GDM1 (cell line): ENCODE measurements at regions not wholly inside any gene's neighbourhood (a gene's known extent, or its start where the extent isn't known, plus 50 kb on each side); places are given as distances from the start of the nearest gene placed in this dataset.
"Not testable (repeated sequence)": the region's sequence is repeated elsewhere in the genome, so short reads cannot be mapped to it uniquely, and the experiment has no call there.

Source experiments
- DNase-seq: peaks from one replicate; lab custom pipeline; 2025; lab: John Stamatoyannopoulos, UW

DNA sequence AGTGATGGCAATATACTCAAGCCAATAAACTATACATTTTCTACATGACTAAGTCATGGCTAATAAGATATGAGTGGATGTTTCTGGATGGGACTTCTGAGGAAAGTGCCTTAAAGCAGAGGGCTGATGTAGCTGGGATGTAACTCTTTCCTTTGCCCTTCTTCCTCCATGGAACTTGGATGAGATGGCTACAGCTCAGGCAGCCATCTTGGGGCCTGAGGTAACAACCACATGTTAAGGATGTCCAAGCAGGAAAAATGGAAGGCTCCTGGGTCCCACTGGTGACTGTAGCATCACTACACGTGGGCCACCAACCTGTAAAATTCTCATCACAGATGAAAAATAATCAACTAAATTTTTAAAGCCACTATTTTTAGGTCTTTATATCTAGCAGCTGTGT lies 54.4 kb upstream of the GRIP1 start:
- no peak for DNase-seq

DNA sequence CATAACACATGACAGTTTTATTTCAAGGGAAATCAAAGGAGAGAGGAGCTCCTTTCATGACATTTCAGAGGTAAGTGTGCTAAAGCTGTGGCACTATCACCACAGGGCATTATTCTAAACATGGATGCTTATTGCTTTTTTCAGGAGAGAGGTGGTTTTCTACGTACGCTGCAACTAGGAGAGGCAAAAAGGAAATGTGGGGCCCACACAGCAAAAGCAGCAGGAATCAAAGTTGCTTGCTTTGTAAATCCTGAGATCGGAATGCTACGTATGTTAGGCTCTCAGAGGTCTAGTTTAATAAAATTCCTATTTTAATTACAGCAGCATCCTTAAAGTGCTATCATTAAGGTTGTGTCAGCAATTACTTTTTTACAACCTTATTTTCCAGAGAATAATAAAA lies 55.0 kb upstream of the GRIP1 start:
- DNase-seq: no peak

DNA sequence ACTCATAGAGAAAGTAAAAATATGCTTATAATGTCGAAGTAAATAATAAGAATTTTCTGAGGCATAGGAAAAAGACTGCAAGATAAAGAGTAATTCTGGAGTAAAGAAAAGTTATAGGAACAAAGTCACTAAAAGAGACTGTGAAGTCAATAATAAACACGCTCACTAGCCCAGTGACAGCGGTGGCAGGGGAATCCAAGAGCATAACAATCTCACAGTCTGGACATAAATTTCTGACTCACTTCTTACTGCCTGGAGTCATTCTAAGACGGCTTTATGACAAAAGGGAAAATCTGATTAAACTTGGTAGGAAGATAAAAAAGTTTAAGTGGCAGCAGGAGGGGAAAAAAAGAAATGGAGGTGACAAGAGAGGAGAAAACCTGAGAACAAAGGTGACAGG lies 56.4 kb upstream of the GRIP1 start:
- DNase-seq: no peak

DNA sequence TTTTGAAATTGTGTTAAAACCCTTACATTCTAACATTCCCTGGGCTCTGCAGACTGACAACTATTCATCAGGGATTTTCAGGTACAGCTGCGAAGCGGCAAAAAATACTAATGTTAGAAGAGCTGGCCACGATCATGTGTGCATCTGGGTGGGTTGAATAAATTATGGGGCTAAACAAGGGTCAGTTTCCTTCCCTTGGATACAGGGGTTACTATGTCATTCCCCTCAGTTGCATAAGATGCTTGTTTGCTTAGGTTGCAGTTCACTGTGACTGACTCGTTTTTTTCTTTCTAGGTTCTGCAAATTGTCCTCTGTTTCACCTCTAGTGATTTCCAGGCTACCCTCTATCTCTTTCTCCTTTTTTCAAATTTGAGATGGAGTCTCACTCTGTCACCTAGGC lies 58.1 kb upstream of the GRIP1 start:
- no peak for DNase-seq

DNA sequence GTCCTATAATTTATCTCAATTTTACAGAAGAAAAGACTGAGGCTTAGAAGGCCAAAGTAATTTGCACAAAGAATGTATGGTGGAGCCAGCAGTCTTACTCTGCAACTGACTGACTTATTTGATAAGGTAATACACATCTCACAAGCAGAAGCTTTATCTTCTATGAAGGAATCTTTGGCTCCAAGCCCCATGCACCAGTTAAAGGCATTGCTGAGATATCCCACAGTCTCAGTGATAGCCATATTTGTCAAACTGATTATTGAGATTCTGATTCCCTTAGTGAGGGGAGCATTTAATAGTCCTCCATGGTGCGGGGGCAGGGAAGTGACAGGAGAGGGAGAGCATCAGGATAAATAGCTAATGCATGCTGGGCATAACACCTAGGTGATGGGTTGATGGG lies 60.4 kb upstream of the GRIP1 start:
- no peak for DNase-seq

DNA sequence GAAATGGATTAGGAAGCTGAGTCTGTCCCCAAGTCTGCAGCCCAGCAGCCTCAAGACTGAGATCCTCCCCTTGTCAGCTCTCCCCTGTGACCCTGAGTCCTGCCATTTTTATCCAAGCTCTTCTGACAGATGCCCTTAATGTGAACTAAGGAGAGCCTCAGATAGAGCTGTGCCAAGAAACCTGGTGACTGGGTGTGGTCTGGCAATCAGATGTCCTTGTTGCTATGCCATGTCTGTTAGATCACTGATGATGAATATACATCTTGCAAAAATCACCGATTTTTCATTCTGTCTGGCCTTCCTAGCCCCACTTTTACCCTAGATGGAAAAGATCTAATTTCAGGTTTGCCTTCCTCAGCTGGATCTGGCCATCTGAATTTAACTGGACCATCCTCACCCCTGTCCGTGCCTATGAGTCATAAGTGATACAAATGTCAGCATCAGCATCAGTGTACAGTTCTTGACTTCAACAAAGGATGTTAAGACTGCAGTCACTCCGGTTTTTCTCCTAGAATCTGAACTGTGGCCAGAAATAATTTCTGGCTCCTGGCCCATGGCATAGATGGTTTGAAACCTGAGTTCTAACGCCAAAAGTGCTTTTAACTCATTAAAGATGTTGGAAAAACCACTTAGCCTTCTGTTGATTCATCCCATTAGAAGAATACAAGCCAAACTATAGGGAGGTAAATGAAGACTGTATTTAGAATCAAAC lies 61.2 kb upstream of the GRIP1 start:
- no peak for DNase-seq

DNA sequence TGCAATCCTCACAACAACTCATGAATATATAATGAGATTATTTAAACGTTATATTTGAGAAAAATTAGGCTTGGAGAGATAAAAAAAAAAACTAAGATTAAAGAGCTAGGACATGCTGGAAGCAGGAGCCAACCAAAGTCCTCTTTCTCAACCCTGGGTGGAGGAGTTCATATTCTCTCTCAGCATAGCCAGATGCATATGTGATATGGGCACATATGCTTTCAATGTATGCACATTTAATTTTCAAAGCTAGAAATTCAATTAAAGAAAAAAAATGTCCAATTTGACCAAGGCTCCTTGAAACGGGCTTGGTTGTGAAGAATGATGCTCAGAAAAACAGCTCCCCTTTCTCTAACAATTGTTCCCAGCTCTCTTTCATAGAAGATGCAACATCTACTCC lies 61.9 kb upstream of the GRIP1 start:
- no peak for DNase-seq

DNA sequence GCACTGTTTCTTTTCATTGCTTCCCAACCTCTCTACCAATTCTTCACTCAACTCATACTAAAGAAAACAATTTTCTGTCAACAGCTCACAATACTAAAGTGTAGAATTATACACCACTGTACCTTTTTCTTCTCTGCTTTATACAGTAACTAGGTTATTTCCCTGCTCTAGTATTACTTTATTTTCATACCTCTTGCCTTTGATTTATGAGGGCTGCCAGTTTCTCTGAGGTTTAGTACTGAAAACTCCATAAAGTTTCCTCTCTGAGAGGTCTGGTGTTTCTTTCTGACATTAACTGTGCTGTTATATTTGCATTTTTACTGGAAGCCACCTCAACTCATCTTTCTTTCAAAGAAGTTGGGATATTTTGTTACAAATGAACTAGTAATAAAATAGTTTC lies 63.0 kb upstream of the GRIP1 start:
- no peak for DNase-seq

DNA sequence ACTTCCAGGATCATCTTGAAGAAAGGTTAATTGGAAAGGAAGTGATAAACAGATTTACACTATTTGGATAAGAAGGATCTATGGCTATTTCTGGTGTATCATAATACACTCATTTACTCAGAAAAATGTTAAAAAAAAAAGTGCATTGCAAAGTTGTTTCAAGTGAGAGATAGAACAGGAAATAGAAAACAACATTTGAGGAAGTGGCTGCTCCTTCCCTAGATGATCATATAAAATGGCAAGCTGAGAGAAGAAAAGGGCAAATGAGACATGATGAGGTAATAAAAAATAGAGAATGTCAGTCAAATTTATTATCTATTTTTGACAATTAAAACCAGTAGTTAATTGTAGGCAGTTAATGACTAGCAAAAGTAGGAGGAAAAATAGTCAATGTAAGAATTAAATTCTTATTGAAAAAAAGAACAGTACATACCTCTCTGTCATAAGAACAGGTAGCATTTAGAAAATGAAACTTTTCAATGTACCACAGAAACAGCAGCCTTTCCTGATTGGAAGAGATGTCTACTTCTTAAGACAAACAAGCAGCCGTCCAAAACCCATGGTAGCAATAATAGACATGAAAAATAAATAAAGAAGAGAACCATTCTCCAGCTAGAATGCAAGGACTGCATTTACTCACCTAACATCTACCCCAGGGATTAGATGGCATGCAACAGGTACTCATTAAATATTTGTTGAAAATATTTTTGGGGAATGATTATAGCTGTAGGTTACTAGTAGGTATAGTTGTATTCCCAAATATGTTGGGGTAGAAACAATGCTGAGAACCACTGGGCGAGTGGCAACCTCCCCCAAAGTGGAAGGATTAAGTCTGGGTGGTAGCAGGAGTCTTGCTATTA lies 63.9 kb upstream of the GRIP1 start:
- no peak for DNase-seq

DNA sequence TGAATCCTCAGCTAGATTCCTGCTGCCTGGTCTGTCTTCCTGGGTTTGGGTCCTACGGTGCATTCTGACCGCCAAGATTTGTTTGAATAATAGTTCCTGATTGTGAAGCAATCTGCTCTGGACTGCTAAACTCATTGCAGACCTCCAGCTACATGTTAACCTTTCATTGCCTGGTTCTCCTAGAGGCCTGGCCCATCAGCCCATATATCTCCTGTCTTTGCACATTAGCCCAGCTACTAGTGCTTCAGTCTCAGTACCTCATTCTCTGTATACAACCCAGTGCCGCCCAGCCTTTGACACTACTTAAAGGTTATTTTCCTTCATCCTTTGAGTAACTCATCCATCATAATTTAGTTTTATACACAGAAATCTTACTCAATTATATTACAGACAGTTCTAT lies 65.6 kb upstream of the GRIP1 start:
- no peak for DNase-seq

DNA sequence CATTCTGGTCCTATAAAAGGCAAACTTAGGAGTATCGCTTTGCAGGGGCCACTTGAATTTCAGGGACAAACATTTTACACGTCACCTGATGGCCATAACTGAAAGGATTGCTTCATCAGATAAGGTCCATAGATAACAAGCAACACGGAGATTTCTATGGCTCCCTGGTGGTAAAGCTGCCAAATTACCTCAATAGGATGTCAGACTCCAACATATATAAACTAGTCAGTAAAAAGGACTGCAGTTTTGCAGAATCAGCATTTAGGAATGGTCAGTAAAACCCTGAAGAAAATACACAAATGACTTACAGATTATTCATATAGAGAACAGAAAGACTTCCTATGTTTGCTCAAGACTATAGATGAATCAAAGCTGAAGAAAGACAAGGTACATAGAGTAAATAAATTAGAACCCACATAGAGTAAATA lies 66.1 kb upstream of the GRIP1 start:
- DNase-seq: no peak

DNA sequence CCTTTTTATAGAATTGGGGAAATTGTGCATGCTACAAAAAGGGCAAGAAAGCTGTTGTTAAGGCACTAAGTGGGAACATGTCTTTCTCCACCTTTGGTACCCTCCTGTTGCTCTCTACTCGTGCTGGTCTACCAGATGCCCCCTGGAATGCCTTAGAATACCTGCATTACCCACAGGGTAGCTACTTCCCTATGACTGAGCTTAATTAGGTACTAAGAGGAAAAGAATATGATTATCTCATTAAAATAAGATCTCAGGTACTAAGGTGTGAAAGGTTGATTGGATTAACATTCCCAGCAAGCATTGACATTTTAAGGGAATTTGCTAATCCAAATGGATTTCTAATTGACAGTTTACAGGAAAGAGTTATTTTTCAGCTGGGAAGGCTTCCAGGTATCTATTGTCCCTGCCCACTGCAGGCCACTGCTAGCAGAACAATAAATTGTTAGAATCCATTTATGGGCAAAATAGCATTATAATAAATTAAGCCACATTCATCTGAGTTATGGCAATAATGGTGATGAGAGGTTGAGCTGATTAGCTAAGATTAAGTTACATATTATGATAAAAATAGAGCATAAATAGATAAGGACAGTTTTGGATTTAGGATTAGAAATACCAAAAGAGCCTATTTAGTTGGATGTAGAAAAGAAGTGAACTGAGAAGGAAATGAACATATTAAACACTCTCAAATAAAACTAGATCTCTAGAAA lies 67.8 kb upstream of the GRIP1 start:
- no peak for DNase-seq

DNA sequence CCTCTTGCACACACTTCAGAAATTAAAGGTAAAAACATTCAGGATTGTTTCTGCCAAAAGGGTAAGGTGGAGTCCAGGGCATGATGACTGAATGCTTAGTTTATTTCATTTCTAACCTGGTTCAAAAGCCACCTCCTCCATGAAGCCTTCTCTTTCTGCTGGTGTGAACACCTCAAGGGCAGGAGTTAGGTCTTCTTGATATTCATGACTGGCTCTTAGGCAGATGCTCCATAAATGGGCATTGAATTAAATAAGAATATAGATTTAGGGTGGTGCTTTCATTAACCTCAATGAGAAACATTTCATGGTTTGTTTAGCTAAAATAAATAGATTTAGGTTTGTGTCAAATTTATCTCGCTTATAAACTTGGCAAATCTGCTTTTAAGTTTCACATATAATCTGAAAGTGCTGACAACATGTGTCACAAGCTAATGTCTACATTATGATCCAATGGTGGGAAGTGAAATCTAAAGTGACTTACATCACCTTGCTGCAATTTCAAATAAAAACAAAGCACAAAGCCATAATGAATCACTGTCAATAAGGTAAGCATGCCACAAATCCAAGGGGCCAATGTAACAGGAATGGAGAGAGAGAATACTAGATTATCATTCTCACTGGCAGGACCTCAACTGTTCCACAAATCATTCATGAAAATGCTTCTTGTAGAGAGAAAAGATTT lies 72.7 kb upstream of the GRIP1 start:
- no peak for DNase-seq

DNA sequence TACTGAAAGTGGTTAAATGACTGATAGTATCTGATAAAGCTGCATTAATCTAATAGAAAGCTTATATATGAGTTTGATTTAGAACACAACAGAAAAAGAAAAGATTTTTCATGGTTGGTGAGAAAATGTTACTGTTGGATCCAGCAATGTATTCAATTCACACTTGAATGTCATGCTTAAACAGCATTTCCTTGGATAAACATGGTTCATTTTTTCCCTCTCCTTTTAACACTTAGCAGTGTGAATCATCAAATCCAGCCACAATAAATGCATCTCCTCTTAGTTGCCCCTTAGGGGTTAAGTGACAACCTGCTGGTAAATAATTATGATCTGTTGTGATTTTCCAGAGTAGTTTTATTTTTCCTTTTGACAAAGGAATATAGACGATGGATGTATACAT lies 74.9 kb upstream of the GRIP1 start:
- DNase-seq: no peak

DNA sequence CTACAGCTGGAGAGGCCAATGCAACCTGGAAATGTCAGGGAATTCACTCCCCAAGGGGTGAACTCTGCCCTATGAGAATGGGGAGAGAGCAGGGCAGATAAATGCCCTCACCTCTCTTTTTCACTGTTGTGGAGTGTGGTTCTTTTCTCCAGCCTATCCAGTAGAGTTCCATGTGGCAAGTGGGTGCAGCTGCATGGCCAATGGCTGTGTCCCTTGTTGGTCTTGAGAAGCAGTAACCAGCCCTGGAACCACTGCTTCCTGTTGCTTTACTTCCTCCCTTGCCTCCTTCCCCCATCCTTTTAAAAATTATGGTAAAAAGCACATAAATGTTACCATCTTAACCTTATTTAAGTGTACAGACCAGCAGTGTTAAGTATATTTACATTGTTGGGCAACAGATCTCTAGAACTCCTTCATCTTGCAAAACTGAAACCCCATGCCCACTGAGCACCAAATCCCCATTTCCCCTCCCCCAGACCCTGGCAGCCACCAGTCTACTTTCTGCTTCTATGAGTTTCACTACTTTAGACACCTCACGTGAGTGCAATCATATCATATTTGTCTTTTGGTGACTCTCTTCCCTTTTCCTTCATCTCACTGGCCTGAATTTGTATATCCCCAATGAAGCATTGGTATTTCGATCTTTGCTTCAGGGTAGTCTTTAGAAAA lies 77.0 kb upstream of the GRIP1 start:
- DNase-seq: no peak

DNA sequence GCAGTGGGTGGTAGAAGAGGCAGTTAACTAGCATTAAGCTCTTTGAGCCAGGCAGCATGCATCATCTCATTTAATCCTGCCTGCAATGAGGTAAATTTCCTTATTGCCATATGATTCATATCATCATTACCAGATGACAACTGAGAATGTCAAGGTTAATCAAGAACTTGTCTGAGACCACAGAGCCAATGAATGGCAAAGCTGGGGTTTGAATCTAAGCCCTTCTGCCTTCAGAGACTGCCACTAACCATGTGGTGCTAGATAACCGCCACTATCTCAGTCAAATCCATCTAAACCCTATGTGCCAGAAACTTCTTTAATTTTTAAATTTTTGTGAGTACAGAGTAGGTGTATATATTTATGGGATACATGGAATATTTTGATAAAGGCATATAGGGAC lies 77.8 kb upstream of the GRIP1 start:
- DNase-seq: no peak

DNA sequence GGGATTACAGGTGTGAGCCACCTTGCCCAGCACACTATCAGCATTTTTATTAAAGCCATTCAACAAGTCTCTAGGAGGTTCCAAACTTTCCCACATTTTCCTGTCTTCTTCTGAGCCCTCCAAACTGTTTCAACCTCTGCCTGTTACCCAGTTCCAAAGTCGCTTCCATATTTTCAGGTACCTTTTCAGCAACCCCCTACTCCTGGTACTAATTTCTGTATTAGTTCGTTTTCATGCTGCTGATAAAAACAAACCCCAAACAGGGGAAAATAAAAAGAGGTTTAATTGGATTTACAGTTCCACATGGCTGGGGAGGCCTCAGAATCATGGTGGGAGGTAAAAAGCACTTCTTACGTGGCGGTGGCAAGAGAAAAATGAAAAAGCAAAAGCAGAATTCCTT lies 81.2 kb upstream of the GRIP1 start:
- not testable (repeated sequence) for DNase-seq

DNA sequence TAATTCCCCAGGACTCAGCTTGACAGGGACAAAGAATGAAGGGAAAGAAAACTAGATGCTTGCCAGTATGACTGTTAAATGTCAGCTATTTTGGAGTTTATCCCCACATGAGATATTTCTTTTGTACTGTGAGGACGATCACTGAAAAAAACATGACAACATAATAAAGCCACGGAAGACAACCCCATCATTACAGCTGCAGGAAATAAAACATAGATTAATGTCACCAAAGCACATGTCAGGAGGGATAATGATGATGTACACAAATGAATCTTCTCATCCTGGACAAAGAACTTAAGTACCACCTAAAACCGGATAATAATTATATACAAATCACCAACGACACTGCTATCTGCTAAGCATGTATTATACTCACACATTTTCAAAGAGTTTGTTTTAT lies 84.6 kb upstream of the GRIP1 start:
- no peak for DNase-seq

DNA sequence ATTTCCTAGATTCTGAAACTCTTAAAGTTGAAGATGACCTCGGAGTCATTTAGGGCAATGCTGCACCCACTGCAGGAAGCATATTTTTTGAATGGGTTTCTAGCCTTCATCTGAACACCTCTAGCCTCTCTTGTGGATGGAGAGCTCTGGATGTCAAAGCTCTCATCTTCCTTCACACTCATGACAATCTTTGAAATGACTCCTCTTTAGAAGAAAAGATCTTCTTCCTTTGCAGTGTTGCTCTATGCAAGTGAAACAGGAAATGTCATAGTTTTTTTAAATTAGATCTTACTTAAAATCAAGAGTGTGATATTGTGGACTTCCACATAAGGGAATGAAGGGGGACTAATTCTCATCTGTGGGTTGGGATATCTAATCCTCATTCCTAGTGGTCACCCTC lies 86.3 kb upstream of the GRIP1 start:
- DNase-seq: no peak

DNA sequence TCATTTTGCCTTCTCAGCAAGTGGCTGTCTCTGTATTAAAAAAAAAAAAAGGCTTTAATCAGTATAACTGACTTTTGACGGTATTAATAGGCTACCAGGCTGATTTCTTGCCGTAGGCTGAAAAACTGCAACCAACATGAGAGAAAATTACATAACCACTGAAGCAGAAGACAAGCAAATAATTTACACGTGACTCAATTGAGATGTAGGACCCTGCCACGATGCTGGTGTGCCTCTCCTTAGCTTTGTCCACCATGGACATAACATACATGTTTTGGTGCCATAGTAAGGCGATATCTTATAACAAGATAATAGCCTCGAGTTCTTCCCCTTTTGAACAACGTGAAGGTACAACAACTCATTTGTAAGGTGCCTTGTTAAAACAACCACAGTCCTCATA lies 88.7 kb upstream of the GRIP1 start:
- no peak for DNase-seq

DNA sequence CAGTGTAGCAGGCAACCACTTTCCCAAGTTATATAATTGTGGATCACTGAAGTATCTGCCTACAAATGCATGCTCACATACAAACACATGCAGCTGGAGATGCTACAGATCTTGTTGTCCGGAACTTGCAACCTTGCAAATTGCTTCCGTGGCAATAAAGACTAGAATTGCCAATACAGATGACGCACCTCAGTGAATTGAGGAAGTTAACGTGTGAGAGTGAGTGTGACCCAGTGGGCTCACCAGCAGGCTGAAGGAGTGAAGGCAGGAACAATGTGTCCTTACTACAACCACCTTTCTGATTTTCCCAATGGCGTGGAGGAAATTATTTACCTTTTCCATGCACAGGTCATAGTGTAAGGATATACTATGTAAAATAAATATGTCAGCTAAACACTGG lies 89.4 kb upstream of the GRIP1 start:
- DNase-seq: no peak

DNA sequence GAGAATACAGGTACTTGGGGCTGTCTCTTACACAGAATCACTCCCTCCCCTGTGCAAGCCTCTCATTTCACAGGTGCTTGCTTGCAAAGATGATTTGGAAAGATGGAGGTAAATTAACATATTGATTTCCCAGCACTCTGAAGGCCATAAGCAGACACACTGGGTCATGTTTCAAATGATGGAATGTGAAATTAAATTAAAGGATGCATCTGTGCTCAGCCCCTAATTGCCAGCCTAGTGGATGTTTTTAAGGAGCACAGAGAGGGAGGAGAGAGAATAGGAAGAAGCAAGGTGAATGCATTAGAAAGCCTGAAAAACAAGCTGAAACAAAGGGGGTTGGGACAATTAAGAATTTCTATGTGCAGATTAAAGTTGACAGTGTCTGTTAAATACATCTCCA lies 96.1 kb upstream of the GRIP1 start:
- DNase-seq: no peak
